Prostate gland (tissue), 2 donors: ENCODE measurements at regions not wholly inside any gene's neighbourhood (a gene's known extent, or its start where the extent isn't known, plus 50 kb on each side); places are given as distances from the start of the nearest gene placed in this dataset.

Source experiments
- POLR2A ChIP-seq: fragments of 450-650 bp; IDR thresholded peaks from one replicate; pipeline ENCODE4 v1.6.1; 2016; ENCODE audit warnings: antibody characterized with exemption, mild to moderate bottlenecking
- TF ChIP-seq, protein P1 (sequence below), 4 experiments: fragments of 200-600 bp in 2 of 4; fragments of 450-650 bp in 2 of 4; sonication (generic) in 2 of 4; IDR thresholded peaks; 1 replicate in 3 of 4; 2 replicates in 1 of 4; pipeline ENCODE4 v1.5.1; 2016 to 2019; ENCODE audit warnings: antibody characterized with exemption in 4 of 4, mild to moderate bottlenecking in 2 of 4, moderate library complexity in 2 of 4

DNA sequence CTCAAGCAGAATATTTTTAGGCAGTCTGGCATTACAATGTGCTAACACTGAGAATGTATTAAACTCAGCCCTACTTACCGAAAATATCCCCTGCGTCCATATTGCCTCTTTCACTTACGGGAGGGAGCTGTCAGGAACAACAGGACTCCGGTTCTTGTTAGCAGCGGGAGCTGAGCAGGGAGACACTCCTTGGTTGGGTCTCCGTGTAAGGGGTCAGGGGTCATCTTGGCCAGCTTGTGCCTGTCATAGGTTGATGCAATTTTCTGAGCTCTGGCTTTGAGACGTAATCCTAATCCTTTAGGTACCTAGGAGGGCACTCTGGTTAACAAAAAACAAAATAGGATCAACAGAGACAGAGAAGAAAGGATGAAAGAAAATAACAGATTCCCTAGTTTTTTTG is 1477.2 kb downstream of the BRD1 start:
- TF ChIP-seq POLR2A = no peak
- TF ChIP-seq, protein P1, sequence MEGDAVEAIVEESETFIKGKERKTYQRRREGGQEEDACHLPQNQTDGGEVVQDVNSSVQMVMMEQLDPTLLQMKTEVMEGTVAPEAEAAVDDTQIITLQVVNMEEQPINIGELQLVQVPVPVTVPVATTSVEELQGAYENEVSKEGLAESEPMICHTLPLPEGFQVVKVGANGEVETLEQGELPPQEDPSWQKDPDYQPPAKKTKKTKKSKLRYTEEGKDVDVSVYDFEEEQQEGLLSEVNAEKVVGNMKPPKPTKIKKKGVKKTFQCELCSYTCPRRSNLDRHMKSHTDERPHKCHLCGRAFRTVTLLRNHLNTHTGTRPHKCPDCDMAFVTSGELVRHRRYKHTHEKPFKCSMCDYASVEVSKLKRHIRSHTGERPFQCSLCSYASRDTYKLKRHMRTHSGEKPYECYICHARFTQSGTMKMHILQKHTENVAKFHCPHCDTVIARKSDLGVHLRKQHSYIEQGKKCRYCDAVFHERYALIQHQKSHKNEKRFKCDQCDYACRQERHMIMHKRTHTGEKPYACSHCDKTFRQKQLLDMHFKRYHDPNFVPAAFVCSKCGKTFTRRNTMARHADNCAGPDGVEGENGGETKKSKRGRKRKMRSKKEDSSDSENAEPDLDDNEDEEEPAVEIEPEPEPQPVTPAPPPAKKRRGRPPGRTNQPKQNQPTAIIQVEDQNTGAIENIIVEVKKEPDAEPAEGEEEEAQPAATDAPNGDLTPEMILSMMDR (IDR thresholded peaks at IDR 0.05) = no peak
